ENCODE measurements at regions not wholly inside any gene's neighbourhood (a gene's known extent, or its start where the extent isn't known, plus 50 kb on each side); places are given as distances from the start of the nearest gene placed in this dataset.
"Not testable (repeated sequence)": the region's sequence is repeated elsewhere in the genome, so short reads cannot be mapped to it uniquely, and the experiment has no call there.

DNA sequence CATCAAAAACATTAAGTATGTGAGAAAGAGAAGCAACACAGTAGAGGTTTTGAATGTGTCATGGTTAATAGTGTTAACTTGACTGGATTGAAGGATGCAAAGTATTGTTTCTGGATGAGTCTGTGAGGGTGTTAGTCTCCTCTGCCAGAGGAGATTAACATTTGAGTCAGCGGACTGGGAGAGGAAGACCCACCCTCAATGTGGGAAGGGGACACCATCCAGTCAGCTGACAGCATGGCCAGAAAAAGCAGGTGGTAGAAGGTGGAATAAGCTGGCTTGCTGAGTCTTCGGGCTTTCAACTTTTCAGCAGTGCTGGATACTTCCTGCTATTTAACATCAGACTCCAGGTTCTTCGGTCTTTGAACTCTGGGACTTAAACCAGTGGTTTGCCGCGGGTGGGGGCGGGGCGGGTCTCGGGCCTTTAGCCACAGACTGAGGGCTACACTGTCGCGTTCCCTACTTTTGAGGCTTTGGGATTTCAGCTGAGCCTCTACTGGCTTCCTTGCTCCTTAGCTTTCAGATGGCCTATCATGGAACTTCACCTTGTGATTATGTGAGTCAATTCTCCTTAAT, 309.9 kb upstream of the ST8SIA4 start:
- no peaks in the 10 kb centered on the region for H3K79me2 ChIP-seq (replicated peaks; ENCODE audit: insufficient read depth, low read length)
- TF ChIP-seq SMC3 (conservative IDR thresholded peaks at IDR 0.05; ENCODE audit: poor library complexity) (no peak), RAD21 (conservative IDR thresholded peaks at IDR 0.05) (no peak), TAF1 (IDR thresholded peaks at IDR 0.05; ENCODE audit: low read depth) (no peak), POLR2AphosphoS5 (IDR thresholded peaks at IDR 0.05) (no peak), MXI1 (conservative IDR thresholded peaks at IDR 0.05; ENCODE audit: poor library complexity, severe bottlenecking) (no peak), EZH2 (IDR thresholded peaks at IDR 0.05; ENCODE audit: borderline replicate concordance, insufficient read depth, low read length, poor library complexity, severe bottlenecking) (no peak), EP300 (conservative IDR thresholded peaks at IDR 0.05; ENCODE audit: poor library complexity, severe bottlenecking) (no peak)
- TF ChIP-seq, protein P1, sequence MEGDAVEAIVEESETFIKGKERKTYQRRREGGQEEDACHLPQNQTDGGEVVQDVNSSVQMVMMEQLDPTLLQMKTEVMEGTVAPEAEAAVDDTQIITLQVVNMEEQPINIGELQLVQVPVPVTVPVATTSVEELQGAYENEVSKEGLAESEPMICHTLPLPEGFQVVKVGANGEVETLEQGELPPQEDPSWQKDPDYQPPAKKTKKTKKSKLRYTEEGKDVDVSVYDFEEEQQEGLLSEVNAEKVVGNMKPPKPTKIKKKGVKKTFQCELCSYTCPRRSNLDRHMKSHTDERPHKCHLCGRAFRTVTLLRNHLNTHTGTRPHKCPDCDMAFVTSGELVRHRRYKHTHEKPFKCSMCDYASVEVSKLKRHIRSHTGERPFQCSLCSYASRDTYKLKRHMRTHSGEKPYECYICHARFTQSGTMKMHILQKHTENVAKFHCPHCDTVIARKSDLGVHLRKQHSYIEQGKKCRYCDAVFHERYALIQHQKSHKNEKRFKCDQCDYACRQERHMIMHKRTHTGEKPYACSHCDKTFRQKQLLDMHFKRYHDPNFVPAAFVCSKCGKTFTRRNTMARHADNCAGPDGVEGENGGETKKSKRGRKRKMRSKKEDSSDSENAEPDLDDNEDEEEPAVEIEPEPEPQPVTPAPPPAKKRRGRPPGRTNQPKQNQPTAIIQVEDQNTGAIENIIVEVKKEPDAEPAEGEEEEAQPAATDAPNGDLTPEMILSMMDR (IDR thresholded peaks at IDR 0.05; ENCODE audit: poor library complexity, severe bottlenecking), result no peak
- TF ChIP-seq, protein P2, sequence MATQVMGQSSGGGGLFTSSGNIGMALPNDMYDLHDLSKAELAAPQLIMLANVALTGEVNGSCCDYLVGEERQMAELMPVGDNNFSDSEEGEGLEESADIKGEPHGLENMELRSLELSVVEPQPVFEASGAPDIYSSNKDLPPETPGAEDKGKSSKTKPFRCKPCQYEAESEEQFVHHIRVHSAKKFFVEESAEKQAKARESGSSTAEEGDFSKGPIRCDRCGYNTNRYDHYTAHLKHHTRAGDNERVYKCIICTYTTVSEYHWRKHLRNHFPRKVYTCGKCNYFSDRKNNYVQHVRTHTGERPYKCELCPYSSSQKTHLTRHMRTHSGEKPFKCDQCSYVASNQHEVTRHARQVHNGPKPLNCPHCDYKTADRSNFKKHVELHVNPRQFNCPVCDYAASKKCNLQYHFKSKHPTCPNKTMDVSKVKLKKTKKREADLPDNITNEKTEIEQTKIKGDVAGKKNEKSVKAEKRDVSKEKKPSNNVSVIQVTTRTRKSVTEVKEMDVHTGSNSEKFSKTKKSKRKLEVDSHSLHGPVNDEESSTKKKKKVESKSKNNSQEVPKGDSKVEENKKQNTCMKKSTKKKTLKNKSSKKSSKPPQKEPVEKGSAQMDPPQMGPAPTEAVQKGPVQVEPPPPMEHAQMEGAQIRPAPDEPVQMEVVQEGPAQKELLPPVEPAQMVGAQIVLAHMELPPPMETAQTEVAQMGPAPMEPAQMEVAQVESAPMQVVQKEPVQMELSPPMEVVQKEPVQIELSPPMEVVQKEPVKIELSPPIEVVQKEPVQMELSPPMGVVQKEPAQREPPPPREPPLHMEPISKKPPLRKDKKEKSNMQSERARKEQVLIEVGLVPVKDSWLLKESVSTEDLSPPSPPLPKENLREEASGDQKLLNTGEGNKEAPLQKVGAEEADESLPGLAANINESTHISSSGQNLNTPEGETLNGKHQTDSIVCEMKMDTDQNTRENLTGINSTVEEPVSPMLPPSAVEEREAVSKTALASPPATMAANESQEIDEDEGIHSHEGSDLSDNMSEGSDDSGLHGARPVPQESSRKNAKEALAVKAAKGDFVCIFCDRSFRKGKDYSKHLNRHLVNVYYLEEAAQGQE (IDR thresholded peaks at IDR 0.05; ENCODE audit: borderline replicate concordance), result no peak
- H3K4me3 ChIP-seq (ENCODE audit: low read length), result no peak overlapping the region
- H3K9me3 ChIP-seq (ENCODE audit: low read length), result no peaks in the 10 kb centered on the region
- no peaks in the 10 kb centered on the region for H4K20me1 ChIP-seq (ENCODE audit: insufficient read depth)
- H3K9ac ChIP-seq (ENCODE audit: low read length), result no peak overlapping the region
- H3K27ac ChIP-seq (ENCODE audit: low read length), result no peak overlapping the region
- no peak overlapping the region for H2AFZ ChIP-seq (ENCODE audit: low read depth, low read length)
- no peak overlapping the region for H3K4me2 ChIP-seq (ENCODE audit: low read length)
- H3F3A ChIP-seq (ENCODE audit: insufficient read depth, low read length, poor library complexity, severe bottlenecking), result no peaks in the 10 kb centered on the region
- no peaks in the 10 kb centered on the region for H3K27me3 ChIP-seq (ENCODE audit: insufficient read depth, low read depth, low read length)
- H3K36me3 ChIP-seq (ENCODE audit: insufficient read depth, low read length), result no peaks in the 10 kb centered on the region
- H3K9me2 ChIP-seq (ENCODE audit: insufficient read depth, low read length), result no peaks in the 10 kb centered on the region

DNA sequence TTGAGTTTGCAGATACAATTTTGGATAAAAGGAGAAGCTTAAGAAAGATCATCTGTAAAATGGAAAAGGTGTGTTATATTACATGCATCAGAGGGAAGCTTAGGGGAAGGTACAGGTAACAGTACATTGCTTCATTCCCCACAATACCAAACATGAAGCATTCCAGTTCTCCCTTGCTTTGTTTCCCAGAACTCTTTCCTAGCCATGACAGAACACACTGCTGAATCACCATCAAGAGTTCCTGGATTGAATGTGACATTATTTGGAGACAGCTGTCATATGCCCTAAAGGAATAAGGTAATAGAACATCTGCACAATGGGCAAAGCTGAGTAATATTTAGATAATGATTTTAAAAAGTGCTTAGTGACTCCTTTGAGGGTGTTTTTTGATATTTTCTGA, 303.5 kb upstream of the ST8SIA4 start:
- Histone ChIP-seq H3K36me3 (ENCODE audit: insufficient read depth, low read length) (no peaks in the 10 kb centered on the region), H3K9me2 (ENCODE audit: insufficient read depth, low read length) (no peaks in the 10 kb centered on the region), H3F3A (ENCODE audit: insufficient read depth, low read length, poor library complexity, severe bottlenecking) (no peaks in the 10 kb centered on the region), H3K9me3 (ENCODE audit: low read length) (no peaks in the 10 kb centered on the region), H3K27me3 (ENCODE audit: insufficient read depth, low read depth, low read length) (no peaks in the 10 kb centered on the region), H3K4me2 (ENCODE audit: low read length) (no peak overlapping the region), H3K4me3 (ENCODE audit: low read length) (no peak overlapping the region), H2AFZ (ENCODE audit: low read depth, low read length) (no peak overlapping the region), H4K20me1 (ENCODE audit: insufficient read depth) (no peaks in the 10 kb centered on the region), H3K9ac (ENCODE audit: low read length) (no peak overlapping the region), H3K27ac (ENCODE audit: low read length) (no peak overlapping the region), H3K79me2 (replicated peaks; ENCODE audit: insufficient read depth, low read length) (no peaks in the 10 kb centered on the region)
- TF ChIP-seq POLR2AphosphoS5 (IDR thresholded peaks at IDR 0.05) (no peak), EP300 (conservative IDR thresholded peaks at IDR 0.05; ENCODE audit: poor library complexity, severe bottlenecking) (no peak), EZH2 (IDR thresholded peaks at IDR 0.05; ENCODE audit: borderline replicate concordance, insufficient read depth, low read length, poor library complexity, severe bottlenecking) (no peak), RAD21 (conservative IDR thresholded peaks at IDR 0.05) (no peak), MXI1 (conservative IDR thresholded peaks at IDR 0.05; ENCODE audit: poor library complexity, severe bottlenecking) (no peak), SMC3 (conservative IDR thresholded peaks at IDR 0.05; ENCODE audit: poor library complexity) (no peak), TAF1 (IDR thresholded peaks at IDR 0.05; ENCODE audit: low read depth) (no peak)
- TF ChIP-seq, protein P1 (IDR thresholded peaks at IDR 0.05; ENCODE audit: poor library complexity, severe bottlenecking), result no peak
- TF ChIP-seq, protein P2 (IDR thresholded peaks at IDR 0.05; ENCODE audit: borderline replicate concordance), result no peak

DNA sequence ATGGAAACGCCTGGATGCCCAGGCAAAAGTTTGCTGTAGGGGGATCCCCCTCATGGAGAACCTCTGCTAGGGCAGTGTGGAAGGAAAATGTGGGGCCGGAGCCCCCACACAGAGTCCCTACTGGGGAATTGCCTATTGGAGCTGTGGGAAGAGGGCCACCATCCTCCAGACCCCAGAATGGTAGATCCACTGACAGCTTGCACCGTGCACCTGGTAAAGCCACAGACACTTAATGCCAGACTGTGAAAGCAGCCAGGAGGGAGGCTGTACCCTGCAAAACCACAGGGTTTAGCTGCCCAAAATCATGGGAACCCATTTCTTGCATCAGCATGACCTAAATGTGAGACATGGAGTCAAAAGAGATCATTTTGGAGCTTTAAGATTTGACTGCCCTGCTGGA, 302.0 kb upstream of the ST8SIA4 start:
- H3F3A ChIP-seq (ENCODE audit: insufficient read depth, low read length, poor library complexity, severe bottlenecking); H3K36me3 ChIP-seq (ENCODE audit: insufficient read depth, low read length); H3K9ac ChIP-seq (ENCODE audit: low read length); H3K27ac ChIP-seq (ENCODE audit: low read length); H3K4me3 ChIP-seq (ENCODE audit: low read length); H4K20me1 ChIP-seq (ENCODE audit: insufficient read depth); H3K9me2 ChIP-seq (ENCODE audit: insufficient read depth, low read length); H2AFZ ChIP-seq (ENCODE audit: low read depth, low read length); H3K27me3 ChIP-seq (ENCODE audit: insufficient read depth, low read depth, low read length); H3K9me3 ChIP-seq (ENCODE audit: low read length); H3K4me2 ChIP-seq (ENCODE audit: low read length); H3K79me2 ChIP-seq (replicated peaks; ENCODE audit: insufficient read depth, low read length): not testable (repeated sequence)
